ENCODE measurements at regions not wholly inside any gene's neighbourhood (a gene's known extent, or its start where the extent isn't known, plus 50 kb on each side); places are given as distances from the start of the nearest gene placed in this dataset.
"Not testable (repeated sequence)": the region's sequence is repeated elsewhere in the genome, so short reads cannot be mapped to it uniquely, and the experiment has no call there.

GRCh38 chr7:148500978-148501377, 89.6 kb upstream of the C7orf33 start:
- ChIA-PET CTCF (interaction anchor here (0.7 to 3.4 kb wide), 4 partner anchors 26 to 462 kb away, joined by 3 to 24 read pairs (median 10); no protein-coding TSS in a partner anchor), POLR2A (interaction anchor here (1.8 kb wide), 1 partner anchor 198 kb away, joined by 6 read pairs; the partner anchor contains the start of gene CUL1)
- Mint-ChIP-seq H3K36me3 (ENCODE audit: low read depth) (no peaks in the 10 kb centered on the region), H3K27me3 (no peaks in the 10 kb centered on the region), H3K27ac (no peak overlapping the region), H3K4me3 (peak overlapping the region; percentile 49), H3K9me3 (no peaks in the 10 kb centered on the region), H3K4me1 (peaks cover 55% of the 10 kb centered on the region)
- intact Hi-C loops (cut with micrococcal nuclease), result loop anchor here (5.0 to 10.0 kb wide), 4 partner anchors 131 to 594 kb away; partner anchors contain the start of gene ZNF786
- ATAC-seq (ENCODE audit: low read depth), result no peak
- no peak for DNase-seq
- no peak for TF ChIP-seq CTCF (IDR thresholded peaks at IDR 0.05)

DNA sequence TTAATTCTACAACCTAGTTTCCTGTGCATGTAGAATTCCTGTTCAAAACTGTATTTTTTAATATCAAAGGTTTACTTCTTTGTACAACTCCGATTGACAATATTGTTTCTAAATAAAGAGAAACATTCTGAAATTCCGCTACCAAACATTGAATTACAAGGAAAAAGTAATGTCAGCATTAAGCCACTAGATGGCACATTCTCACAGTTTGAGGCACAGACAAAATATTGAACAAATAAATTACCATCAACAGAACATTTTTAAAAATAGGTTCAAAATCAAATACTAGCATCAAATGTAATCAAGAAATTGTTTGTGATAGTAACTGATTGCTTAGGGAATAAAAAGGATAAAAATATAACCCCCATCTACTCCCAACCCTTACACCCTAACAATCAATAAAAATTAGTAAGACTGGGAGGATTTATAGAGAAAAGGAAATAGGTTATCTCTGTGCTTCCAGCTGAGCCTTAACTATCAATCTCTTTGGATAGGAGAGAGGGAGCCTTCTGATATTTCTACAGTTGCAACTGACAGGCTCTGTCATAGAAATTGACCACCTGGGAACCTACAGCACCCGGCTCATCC, 86.6 kb upstream of the C7orf33 start:
- POLR2A ChIA-PET, result interaction anchor here (0.7 kb wide), 1 partner anchor 462 kb away, joined by 3 read pairs; no protein-coding TSS in a partner anchor
- CTCF ChIA-PET, result interaction anchor here (0.7 to 4.0 kb wide), 5 partner anchors 23 to 464 kb away, joined by 3 to 43 read pairs (median 4); no protein-coding TSS in a partner anchor
- ATAC-seq (ENCODE audit: low read depth), result no peak
- intact Hi-C loops (cut with micrococcal nuclease), result loop anchor here (1.0 to 10.0 kb wide), 10 partner anchors 23 to 591 kb away; partner anchors contain the start of gene ZNF786
- Mint-ChIP-seq H3K9me3 (no peaks in the 10 kb centered on the region), H3K36me3 (ENCODE audit: low read depth) (no peaks in the 10 kb centered on the region), H3K4me3 (no peak overlapping the region), H3K27ac (peak overlapping the region; percentile 50), H3K27me3 (no peaks in the 10 kb centered on the region), H3K4me1 (peaks cover 76% of the 10 kb centered on the region)
- no peak for DNase-seq
- no peak for TF ChIP-seq CTCF (IDR thresholded peaks at IDR 0.05)

GRCh38 chr7:148505645-148506375, 84.8 kb upstream of the C7orf33 start:
- no peaks in the 10 kb centered on the region for H3K36me3 Mint-ChIP-seq (ENCODE audit: low read depth)
- H3K27ac Mint-ChIP-seq, result peak overlapping the region; percentile 92
- ChIA-PET POLR2A (interaction anchor here (0.6 to 2.3 kb wide), 5 partner anchors 13 to 460 kb away, joined by 3 to 11 read pairs (median 4); no protein-coding TSS in a partner anchor), CTCF (interaction anchor here (4.0 kb wide), 1 partner anchor 21 kb away, joined by 43 read pairs; no protein-coding TSS in a partner anchor)
- no peaks in the 10 kb centered on the region for H3K9me3 Mint-ChIP-seq
- intact Hi-C loops (cut with micrococcal nuclease), result loop anchor here (2.0 to 10.0 kb wide), 2 partner anchors 379 to 589 kb away; partner anchors contain the start of genes EZH2 and ZNF786
- H3K27me3 Mint-ChIP-seq, result no peaks in the 10 kb centered on the region
- ATAC-seq (ENCODE audit: low read depth), result no peak
- peaks cover 70% of the 10 kb centered on the region for H3K4me1 Mint-ChIP-seq
- DNase-seq, result no peak
- H3K4me3 Mint-ChIP-seq, result no peak overlapping the region
- TF ChIP-seq CTCF (IDR thresholded peaks at IDR 0.05), result no peak

- H3K27me3 Mint-ChIP-seq; H3K9me3 Mint-ChIP-seq; DNase-seq; H3K36me3 Mint-ChIP-seq (ENCODE audit: low read depth): not testable (repeated sequence)
- peak overlapping the region; percentile 92 for H3K27ac Mint-ChIP-seq
- peaks cover 57% of the 10 kb centered on the region for H3K4me1 Mint-ChIP-seq
- CTCF ChIA-PET, result interaction anchor here (4.0 kb wide), 1 partner anchor 20 kb away, joined by 43 read pairs; no protein-coding TSS in a partner anchor
- peak; percentile 90 for ATAC-seq (ENCODE audit: low read depth)
- intact Hi-C loops (cut with micrococcal nuclease), result loop anchor here (1.0 to 10.0 kb wide), 6 partner anchors 12 to 588 kb away; partner anchors contain the start of genes EZH2 and ZNF786
- POLR2A ChIA-PET, result interaction anchor here (1.0 to 2.3 kb wide), 4 partner anchors 18 to 191 kb away, joined by 3 to 5 read pairs (median 4); partner anchors contain the start of gene CUL1
- H3K4me3 Mint-ChIP-seq, result peak overlapping the region; percentile 61
Observed at GRCh38 chr7:148507064-148507573, 83.4 kb upstream of the C7orf33 start.

- POLR2A ChIA-PET, result interaction anchor here (1.0 to 1.7 kb wide), 3 partner anchors 17 to 191 kb away, joined by 3 to 5 read pairs (median 4); partner anchors contain the start of gene CUL1
- H3K27me3 Mint-ChIP-seq, result no peaks in the 10 kb centered on the region
- DNase-seq (no peak), ATAC-seq (ENCODE audit: low read depth) (no peak)
- no peak overlapping the region for H3K4me3 Mint-ChIP-seq
- intact Hi-C loops (cut with micrococcal nuclease), result loop anchor here (1.0 to 10.0 kb wide), 6 partner anchors 12 to 587 kb away; partner anchors contain the start of genes EZH2 and ZNF786
- H3K27ac Mint-ChIP-seq, result peak overlapping the region; percentile 92
- H3K36me3 Mint-ChIP-seq (ENCODE audit: low read depth), result no peaks in the 10 kb centered on the region
- no peaks in the 10 kb centered on the region for H3K9me3 Mint-ChIP-seq
- peaks cover 51% of the 10 kb centered on the region for H3K4me1 Mint-ChIP-seq
- TF ChIP-seq CTCF (IDR thresholded peaks at IDR 0.05), result no peak
- CTCF ChIA-PET, result interaction anchor here (4.0 kb wide), 1 partner anchor 19 kb away, joined by 43 read pairs; no protein-coding TSS in a partner anchor
Observed at GRCh38 chr7:148507787-148508186, 82.8 kb upstream of the C7orf33 start.
